ENCODE measurements at regions not wholly inside any gene's neighbourhood (a gene's known extent, or its start where the extent isn't known, plus 50 kb on each side); places are given as distances from the start of the nearest gene placed in this dataset.

DNA sequence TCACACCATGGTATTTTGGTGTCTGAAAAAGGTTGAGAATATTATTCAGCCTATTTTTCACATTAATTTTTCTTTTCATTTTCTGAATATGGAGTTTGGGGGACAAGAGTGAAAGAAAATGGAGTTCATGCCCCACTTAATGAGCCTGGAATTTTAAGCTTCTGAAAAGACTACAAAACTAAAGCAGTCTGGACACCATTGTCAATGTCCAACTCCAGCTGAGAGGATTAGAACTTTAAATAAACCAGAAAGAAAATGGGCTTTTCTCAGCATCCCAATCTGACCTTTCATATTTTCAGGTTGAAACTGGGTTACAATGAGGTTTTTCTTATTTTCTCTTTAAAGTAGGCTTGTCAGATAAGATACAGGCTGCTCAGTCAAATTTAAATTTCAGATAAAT is 207.7 kb downstream of the SLC6A15 start:
- Histone ChIP-seq H3K27me3 (ENCODE audit: control insufficient read depth, insufficient read depth, low read length) (no peaks in the 10 kb centered on the region), H3K4me3 (ENCODE audit: low read depth, low read length) (no peak overlapping the region), H3K36me3 (ENCODE audit: control insufficient read depth, insufficient read depth, low read length) (no peaks in the 10 kb centered on the region)
- FAIRE-seq (no peak), DNase-seq (ENCODE audit: low read depth) (no peak)
- TF ChIP-seq, protein P1, sequence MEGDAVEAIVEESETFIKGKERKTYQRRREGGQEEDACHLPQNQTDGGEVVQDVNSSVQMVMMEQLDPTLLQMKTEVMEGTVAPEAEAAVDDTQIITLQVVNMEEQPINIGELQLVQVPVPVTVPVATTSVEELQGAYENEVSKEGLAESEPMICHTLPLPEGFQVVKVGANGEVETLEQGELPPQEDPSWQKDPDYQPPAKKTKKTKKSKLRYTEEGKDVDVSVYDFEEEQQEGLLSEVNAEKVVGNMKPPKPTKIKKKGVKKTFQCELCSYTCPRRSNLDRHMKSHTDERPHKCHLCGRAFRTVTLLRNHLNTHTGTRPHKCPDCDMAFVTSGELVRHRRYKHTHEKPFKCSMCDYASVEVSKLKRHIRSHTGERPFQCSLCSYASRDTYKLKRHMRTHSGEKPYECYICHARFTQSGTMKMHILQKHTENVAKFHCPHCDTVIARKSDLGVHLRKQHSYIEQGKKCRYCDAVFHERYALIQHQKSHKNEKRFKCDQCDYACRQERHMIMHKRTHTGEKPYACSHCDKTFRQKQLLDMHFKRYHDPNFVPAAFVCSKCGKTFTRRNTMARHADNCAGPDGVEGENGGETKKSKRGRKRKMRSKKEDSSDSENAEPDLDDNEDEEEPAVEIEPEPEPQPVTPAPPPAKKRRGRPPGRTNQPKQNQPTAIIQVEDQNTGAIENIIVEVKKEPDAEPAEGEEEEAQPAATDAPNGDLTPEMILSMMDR (IDR thresholded peaks at IDR 0.05; ENCODE audit: insufficient read depth, low read length, severe bottlenecking): no peak

DNA sequence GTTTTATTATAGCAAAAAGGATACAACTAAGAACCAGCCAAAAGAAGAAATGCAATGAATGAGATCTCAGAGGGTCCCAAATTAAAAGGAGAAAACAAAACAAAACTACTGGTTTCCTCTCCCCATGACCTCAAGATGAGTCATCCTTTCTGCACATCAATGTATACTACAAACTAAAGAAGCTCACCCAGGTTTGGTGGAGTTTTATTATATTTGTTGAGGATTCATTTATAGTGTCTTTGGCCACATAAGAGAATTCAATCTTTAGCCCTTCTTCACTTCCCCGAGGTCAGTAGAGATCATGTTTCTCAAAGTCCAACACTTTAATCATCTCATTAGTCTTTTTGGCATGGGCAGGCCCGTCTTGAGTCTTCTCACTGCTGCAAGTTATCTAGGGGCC is 210.6 kb downstream of the SLC6A15 start:
- no peak for FAIRE-seq
- peak; percentile 34 for DNase-seq (ENCODE audit: low read depth)
- TF ChIP-seq, protein P1 (IDR thresholded peaks at IDR 0.05; ENCODE audit: insufficient read depth, low read length, severe bottlenecking): no peak

GRCh38 chr12:84701041-84701440 is 211.6 kb downstream of the SLC6A15 start:
- Histone ChIP-seq H3K27me3 (ENCODE audit: control insufficient read depth, insufficient read depth, low read length) (no peaks in the 10 kb centered on the region), H3K36me3 (ENCODE audit: control insufficient read depth, insufficient read depth, low read length) (no peaks in the 10 kb centered on the region), H3K4me3 (ENCODE audit: low read depth, low read length) (no peak overlapping the region)
- no peak for DNase-seq (ENCODE audit: low read depth)
- TF ChIP-seq, protein P1 (IDR thresholded peaks at IDR 0.05; ENCODE audit: insufficient read depth, low read length, severe bottlenecking): no peak
- no peak for FAIRE-seq

More for the DNA sequence above, 210.6 kb downstream of the SLC6A15 start:
- no peaks in the 10 kb centered on the region for H3K36me3 ChIP-seq (ENCODE audit: control insufficient read depth, insufficient read depth, low read length)
- H3K27me3 ChIP-seq (ENCODE audit: control insufficient read depth, insufficient read depth, low read length): no peaks in the 10 kb centered on the region
- H3K4me3 ChIP-seq (ENCODE audit: low read depth, low read length): no peak overlapping the region

DNA sequence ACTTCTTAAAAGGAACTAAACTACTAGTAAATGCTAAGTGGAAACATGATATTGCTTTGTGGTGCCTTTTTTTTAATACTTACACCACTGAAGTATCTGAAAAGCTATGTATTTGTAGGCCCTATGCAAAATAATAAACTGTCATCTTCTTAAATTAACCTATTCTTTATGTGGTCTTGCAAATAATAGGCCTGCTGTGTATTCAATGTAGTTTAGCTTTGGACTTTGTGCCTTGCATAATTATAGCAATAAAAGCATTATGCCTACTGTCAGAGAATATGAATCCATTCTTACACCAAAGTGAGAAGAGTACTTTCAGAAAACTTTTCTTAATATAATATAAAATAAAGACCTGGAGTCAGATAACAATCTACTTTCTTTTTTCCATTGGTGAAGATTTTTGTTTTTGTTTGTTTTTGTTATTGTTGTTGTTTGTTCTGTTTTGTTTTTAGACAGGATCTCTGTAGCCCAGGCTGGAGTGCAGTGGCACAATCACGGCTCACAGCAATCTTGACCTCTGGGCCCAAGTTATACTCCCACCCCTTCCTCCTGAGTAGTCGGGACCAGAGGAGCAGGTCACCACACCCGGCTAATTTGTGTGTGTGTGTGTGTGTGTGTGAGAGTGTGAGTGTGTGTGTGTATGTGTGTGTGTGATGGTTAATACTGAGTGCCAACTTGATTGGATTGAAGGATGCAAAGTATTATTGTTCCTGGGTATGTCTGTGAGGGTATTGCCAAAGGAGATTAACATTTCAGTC is 213.8 kb downstream of the SLC6A15 start:
- FAIRE-seq: no peak
- DNase-seq (ENCODE audit: low read depth): no peak
- no peaks in the 10 kb centered on the region for H3K27me3 ChIP-seq (ENCODE audit: control insufficient read depth, insufficient read depth, low read length)
- no peak overlapping the region for H3K4me3 ChIP-seq (ENCODE audit: low read depth, low read length)
- TF ChIP-seq, protein P1 (IDR thresholded peaks at IDR 0.05; ENCODE audit: insufficient read depth, low read length, severe bottlenecking): no peak
- no peaks in the 10 kb centered on the region for H3K36me3 ChIP-seq (ENCODE audit: control insufficient read depth, insufficient read depth, low read length)

DNA sequence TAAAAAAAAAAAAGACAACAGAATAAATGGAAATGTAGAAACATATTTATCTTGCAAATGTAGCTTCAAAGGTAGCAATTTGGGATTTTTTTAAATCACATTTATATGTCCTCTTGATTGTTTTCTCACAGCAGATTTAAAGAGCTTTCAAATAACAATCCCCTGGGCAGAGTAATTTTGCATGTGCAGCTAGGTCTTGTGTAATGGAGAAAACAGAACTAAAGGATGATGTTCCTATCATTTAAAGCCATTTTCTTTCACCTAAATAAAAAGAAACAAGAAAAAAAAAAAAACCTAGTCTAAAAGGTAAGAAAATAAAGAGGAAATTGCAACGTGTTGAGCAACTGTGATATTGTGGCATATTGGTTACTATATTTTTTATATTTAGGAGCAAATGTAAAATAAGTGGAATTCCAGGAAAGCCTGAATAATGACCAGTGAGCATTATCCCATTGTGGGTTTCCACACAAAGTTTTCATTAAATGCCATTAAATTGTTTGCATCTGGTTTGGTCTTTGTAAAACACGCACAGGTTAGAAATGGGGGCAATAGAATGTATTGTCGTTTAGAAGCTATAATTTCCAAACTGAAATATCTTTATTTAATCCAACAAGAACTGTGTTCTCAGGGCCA is 215.6 kb downstream of the SLC6A15 start:
- no peak for FAIRE-seq
- Histone ChIP-seq H3K27me3 (ENCODE audit: control insufficient read depth, insufficient read depth, low read length) (no peaks in the 10 kb centered on the region), H3K4me3 (ENCODE audit: low read depth, low read length) (no peak overlapping the region), H3K36me3 (ENCODE audit: control insufficient read depth, insufficient read depth, low read length) (no peaks in the 10 kb centered on the region)
- DNase-seq (ENCODE audit: low read depth): no peak
- TF ChIP-seq, protein P1 (IDR thresholded peaks at IDR 0.05; ENCODE audit: insufficient read depth, low read length, severe bottlenecking): no peak

Measured in bronchial epithelial cell (primary cell).